A673 (cell line): ENCODE measurements at regions not wholly inside any gene's neighbourhood (a gene's known extent, or its start where the extent isn't known, plus 50 kb on each side); places are given as distances from the start of the nearest gene placed in this dataset.
A peak's percentile ranks its signal among the peaks of the same experiment; 100 is the strongest.

Source experiments
- BruUV-seq: library from RNA; stranded (reverse); fragments of 400-500 nt; replicated peaks from 2 replicates; lab custom pipeline; 2021; lab: Mats Ljungman, UMichigan
- CTCF ChIA-PET: fragments of 300-600 bp; sonication (Branson Sonifier 250); formaldehyde crosslinking; loops from one replicate; lab custom pipeline; 2022; ENCODE audit warnings: antibody characterized with exemption; lab: Charles Lee
- POLR2A ChIA-PET: fragments of 300-600 bp; sonication (Branson Sonifier 250); formaldehyde crosslinking; loops from one replicate; lab custom pipeline; 2022; ENCODE audit warnings: antibody characterized with exemption; ENCODE audit not compliant: low non-redundant PET; lab: Charles Lee
- DNase-seq: peaks from one replicate; pipeline ENCODE4 v3.0.0-alpha.2; 2015; ENCODE audit warnings: low spot score
- H3K27ac ChIP-seq: fragments of 200-600 bp; sonication (generic); 2 replicates; pipeline ENCODE4 v1.5.1; 2016; ENCODE audit warnings: mixed run types, low read depth, mild to moderate bottlenecking, mixed read lengths, antibody characterized with exemption, low read length; ENCODE audit not compliant: poor library complexity, severe bottlenecking
- H3K27me3 ChIP-seq: fragments of 200-600 bp; sonication (generic); replicated peaks from 2 replicates; pipeline ENCODE4 v1.6.1; 2017; ENCODE audit warnings: mixed run types, low read depth, mild to moderate bottlenecking, mixed read lengths, antibody characterized with exemption, low read length; ENCODE audit not compliant: insufficient read depth, poor library complexity
- H3K36me3 ChIP-seq: fragments of 200-600 bp; sonication (generic); 2 replicates; pipeline ENCODE4 v1.6.1; 2016; ENCODE audit warnings: mixed run types, mild to moderate bottlenecking, mixed read lengths, antibody characterized with exemption, low read length; ENCODE audit not compliant: insufficient read depth, poor library complexity, severe bottlenecking
- H3K4me1 ChIP-seq: fragments of 200-600 bp; sonication (generic); 2 replicates; pipeline ENCODE4 v1.6.1; 2017; ENCODE audit warnings: mixed run types, mild to moderate bottlenecking, mixed read lengths, antibody characterized with exemption, low read length; ENCODE audit not compliant: insufficient read depth, poor library complexity, severe bottlenecking
- H3K4me3 ChIP-seq: fragments of 200-600 bp; sonication (generic); 2 replicates; pipeline ENCODE4 v1.5.1; 2016; ENCODE audit warnings: low read depth, mixed run types, mild to moderate bottlenecking, mixed read lengths, low read length; ENCODE audit not compliant: poor library complexity, severe bottlenecking
- H3K9me3 ChIP-seq: fragments of 200-600 bp; sonication (generic); 2 replicates; pipeline ENCODE4 v1.6.1; 2016; ENCODE audit warnings: mixed run types, low read depth, mild to moderate bottlenecking, mixed read lengths, antibody characterized with exemption, low read length; ENCODE audit not compliant: poor library complexity, severe bottlenecking
- EZH2 ChIP-seq: fragments of 200-600 bp; sonication (generic); IDR thresholded peaks from 2 replicates; pipeline ENCODE4 v1.6.1; 2017; ENCODE audit warnings: borderline replicate concordance, low read depth, mild to moderate bottlenecking, mixed read lengths, antibody characterized with exemption, low read length; ENCODE audit not compliant: poor library complexity, severe bottlenecking
- intact Hi-C: fragments of 100-400 bp; cut with micrococcal nuclease; formaldehyde crosslinking; loops from one replicate; pipeline ENCODE4 v1.10.0; 2022; ENCODE audit not compliant: unreplicated experiment
- TF ChIP-seq, protein P1 (sequence below): fragments of 300-800, 200-600 bp; sonication (generic); conservative IDR thresholded peaks from 2 replicates; pipeline ENCODE4 v1.5.1; 2017; ENCODE audit warnings: low read depth, mild to moderate bottlenecking, antibody characterized with exemption, low read length, moderate library complexity, mixed read lengths

DNA sequence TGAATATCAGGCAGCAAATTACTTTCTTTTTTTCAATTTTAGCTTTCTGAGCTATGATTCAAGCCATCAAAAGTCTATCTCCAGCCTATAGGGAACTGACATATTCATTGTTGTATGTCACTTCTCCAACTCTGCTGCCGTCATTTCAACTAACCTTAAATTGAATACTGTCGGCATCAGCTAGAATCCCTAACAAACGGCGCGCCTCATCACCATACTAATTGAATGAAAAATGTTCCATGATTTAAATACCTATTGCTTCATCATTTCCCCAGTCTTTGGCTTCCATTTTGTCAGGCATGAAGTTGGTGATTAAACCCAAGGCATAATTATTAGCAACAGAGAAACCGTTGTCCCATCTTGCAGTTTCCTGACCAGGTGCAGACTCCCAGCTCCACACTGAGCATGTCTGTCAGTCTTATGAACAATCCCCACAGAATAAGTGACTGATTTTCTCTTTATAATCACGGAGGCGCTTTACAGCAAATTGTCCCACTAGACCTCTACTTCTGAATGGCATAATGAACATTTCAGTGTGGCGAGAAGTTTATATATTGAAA lies 83.5 kb upstream of the NPY start:
- H3K27me3 ChIP-seq = no peaks in the 10 kb centered on the region
- H3K4me3 ChIP-seq = peak overlapping the region; percentile 21
- no peaks in the 10 kb centered on the region for H3K9me3 ChIP-seq
- BruUV-seq = TSS peak; percentile 92
- no peaks in the 10 kb centered on the region for H3K36me3 ChIP-seq
- ChIA-PET POLR2A (no interaction called here), CTCF (interaction anchor here (1.2 kb wide), 1 partner anchor 262 kb away, joined by 3 read pairs; no protein-coding TSS in a partner anchor)
- peak; percentile 76 for DNase-seq
- intact Hi-C loops = loop anchor here (2.0 kb wide), 1 partner anchor 42 kb away; no protein-coding TSS in a partner anchor
- H3K27ac ChIP-seq = peak overlapping the region; percentile 75
- no peak for TF ChIP-seq EZH2
- TF ChIP-seq, protein P1, sequence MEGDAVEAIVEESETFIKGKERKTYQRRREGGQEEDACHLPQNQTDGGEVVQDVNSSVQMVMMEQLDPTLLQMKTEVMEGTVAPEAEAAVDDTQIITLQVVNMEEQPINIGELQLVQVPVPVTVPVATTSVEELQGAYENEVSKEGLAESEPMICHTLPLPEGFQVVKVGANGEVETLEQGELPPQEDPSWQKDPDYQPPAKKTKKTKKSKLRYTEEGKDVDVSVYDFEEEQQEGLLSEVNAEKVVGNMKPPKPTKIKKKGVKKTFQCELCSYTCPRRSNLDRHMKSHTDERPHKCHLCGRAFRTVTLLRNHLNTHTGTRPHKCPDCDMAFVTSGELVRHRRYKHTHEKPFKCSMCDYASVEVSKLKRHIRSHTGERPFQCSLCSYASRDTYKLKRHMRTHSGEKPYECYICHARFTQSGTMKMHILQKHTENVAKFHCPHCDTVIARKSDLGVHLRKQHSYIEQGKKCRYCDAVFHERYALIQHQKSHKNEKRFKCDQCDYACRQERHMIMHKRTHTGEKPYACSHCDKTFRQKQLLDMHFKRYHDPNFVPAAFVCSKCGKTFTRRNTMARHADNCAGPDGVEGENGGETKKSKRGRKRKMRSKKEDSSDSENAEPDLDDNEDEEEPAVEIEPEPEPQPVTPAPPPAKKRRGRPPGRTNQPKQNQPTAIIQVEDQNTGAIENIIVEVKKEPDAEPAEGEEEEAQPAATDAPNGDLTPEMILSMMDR = no peak
- peaks cover 26% of the 10 kb centered on the region for H3K4me1 ChIP-seq

DNA sequence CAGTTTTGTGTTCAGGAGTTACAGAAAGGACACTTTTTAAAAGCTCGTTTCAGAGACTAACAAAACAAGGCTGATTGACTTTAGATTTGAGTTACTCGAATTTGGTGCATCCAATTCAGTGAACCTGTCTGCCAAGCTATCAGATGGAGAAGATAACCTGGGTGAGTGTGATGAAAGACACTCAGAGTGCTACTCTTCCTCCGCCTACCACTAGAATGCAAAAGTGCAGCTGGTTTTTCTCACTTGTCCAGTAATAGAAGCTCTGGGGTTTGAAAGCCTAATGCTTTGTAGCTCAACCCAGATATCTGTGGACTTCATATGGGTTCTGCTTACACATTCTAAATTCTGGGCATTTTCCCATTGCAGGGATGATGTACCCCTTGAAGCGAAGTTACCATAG lies 82.8 kb upstream of the NPY start:
- no peak overlapping the region for H3K4me3 ChIP-seq
- H3K4me1 ChIP-seq = peaks cover 26% of the 10 kb centered on the region
- H3K36me3 ChIP-seq = no peaks in the 10 kb centered on the region
- H3K9me3 ChIP-seq = no peaks in the 10 kb centered on the region
- intact Hi-C loops = loop anchor here (2.0 kb wide), 1 partner anchor 42 kb away; no protein-coding TSS in a partner anchor
- no TSS peak for BruUV-seq
- peak overlapping the region; percentile 75 for H3K27ac ChIP-seq
- no peaks in the 10 kb centered on the region for H3K27me3 ChIP-seq
- ChIA-PET CTCF (no interaction called here), POLR2A (no interaction called here)
- DNase-seq = no peak
- no peak for TF ChIP-seq EZH2
- TF ChIP-seq, protein P1 = no peak

DNA sequence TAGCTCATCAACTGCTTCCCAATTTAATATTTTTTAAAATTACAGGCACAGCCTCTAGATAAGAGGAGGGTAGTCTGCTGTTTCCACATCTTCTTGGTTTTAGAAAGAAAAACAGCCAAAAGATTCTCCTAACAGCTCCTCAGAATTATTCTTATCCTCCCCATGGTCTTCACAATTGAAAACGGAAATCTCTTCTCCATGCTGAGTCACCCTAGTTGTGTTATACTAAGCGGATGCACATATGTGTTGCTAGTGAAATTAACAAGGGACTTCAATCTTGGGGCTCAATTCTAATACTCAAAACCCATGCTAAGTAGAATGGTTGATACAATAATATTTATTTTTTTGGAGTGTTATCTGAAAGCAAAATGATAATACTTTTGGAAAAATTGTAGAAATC lies 71.9 kb upstream of the NPY start:
- no peak overlapping the region for H3K4me3 ChIP-seq
- H3K9me3 ChIP-seq = no peaks in the 10 kb centered on the region
- ChIA-PET CTCF (no interaction called here), POLR2A (no interaction called here)
- no TSS peak for BruUV-seq
- H3K4me1 ChIP-seq = no peaks in the 10 kb centered on the region
- no peaks in the 10 kb centered on the region for H3K36me3 ChIP-seq
- H3K27me3 ChIP-seq = no peaks in the 10 kb centered on the region
- H3K27ac ChIP-seq = no peak overlapping the region
- DNase-seq = peak; percentile 52
- no peak for TF ChIP-seq EZH2
- TF ChIP-seq, protein P1 = no peak
- intact Hi-C loops = no loop called here
